HepG2 (cell line): ENCODE measurements at regions not wholly inside any gene's neighbourhood (a gene's known extent, or its start where the extent isn't known, plus 50 kb on each side); places are given as distances from the start of the nearest gene placed in this dataset.

Source experiments
- ATAC-seq: fragments of 200-7000 bp; cut with Tn5 transposase; 3 replicates; pipeline ENCODE4 v1.9.1; 2020; ENCODE audit warnings: mild to moderate bottlenecking, moderate library complexity
- BruUV-seq: library from RNA; stranded (reverse); fragments of 400-500 nt; replicated peaks from 2 replicates; lab custom pipeline; 2021; lab: Mats Ljungman, UMichigan
- CTCF ChIA-PET: fragments of 300-600 bp; formaldehyde crosslinking; extraction: SDS; loops from one replicate; lab custom pipeline; 2021; ENCODE audit warnings: low total read pairs, inconsistent platforms, low intra/inter-chr PET ratio; lab: Yijun Ruan, JAX
- POLR2A ChIA-PET: fragments of 350-600 bp; sonication (Branson Sonifier 250); formaldehyde crosslinking; loops from one replicate; lab custom pipeline; 2020; ENCODE audit warnings: antibody characterized with exemption, inconsistent platforms; lab: Yijun Ruan, JAX
- DNase-seq: peaks from one replicate; pipeline ENCODE4 v3.0.0-alpha.2; 2015; ENCODE audit warnings: low spot score
- FAIRE-seq: peaks from 3 replicates; lab custom pipeline; 2011; peaks lifted over from hg19 to GRCh38; lab: Jason Lieb, UNC
- H2AFZ ChIP-seq: one replicate; pipeline ENCODE4 v1.6.1; 2011; ENCODE audit warnings: low read length, inconsistent platforms
- H3K27ac ChIP-seq: fragments of 300-600 bp; 3 replicates; pipeline ENCODE4 v1.8.0; 2011; ENCODE audit warnings: mixed run types, mild to moderate bottlenecking, mixed read lengths, low read length, inconsistent platforms; ENCODE audit not compliant: insufficient read depth; ENCODE audit errors: extremely low read length
- H3K27me3 ChIP-seq, 2 experiments: fragments of 200-600 bp in 1 of 2; 2 replicates in 1 of 2; 3 replicates in 1 of 2; pipeline versions ENCODE4 v1.6.0 to v1.8.0; 2011; ENCODE audit warnings: low read length in 2 of 2, mild to moderate bottlenecking in 2 of 2, moderate library complexity in 2 of 2, inconsistent platforms in 1 of 2; ENCODE audit not compliant: insufficient read depth in 2 of 2, control insufficient read depth in 1 of 2
- H3K36me3 ChIP-seq, 2 experiments: fragments of 200-600 bp in 1 of 2; replicated peaks in 1 of 2; 2 replicates in 1 of 2; 3 replicates in 1 of 2; pipeline versions ENCODE4 v1.5.1 to v1.8.0; 2011; ENCODE audit warnings: low read length in 2 of 2, inconsistent platforms in 1 of 2; ENCODE audit not compliant: insufficient read depth in 2 of 2, control insufficient read depth in 1 of 2
- H3K4me1 ChIP-seq: 2 replicates; pipeline ENCODE4 v1.5.1; 2012; ENCODE audit warnings: low read length, inconsistent platforms; ENCODE audit not compliant: insufficient read depth
- H3K4me2 ChIP-seq: 2 replicates; pipeline ENCODE4 v1.6.0; 2011; ENCODE audit warnings: low read depth, low read length, inconsistent platforms
- H3K4me3 ChIP-seq, 3 experiments: fragments of 200-600 bp in 1 of 3; sonication (generic), shearing (Covaris generic) in 1 of 3; replicated peaks in 1 of 3; 2 replicates each; pipeline ENCODE4 v1.5.1; 2011 to 2016; ENCODE audit warnings: low read length in 3 of 3, inconsistent platforms in 2 of 3, low read depth in 2 of 3, mild to moderate bottlenecking in 2 of 3, control low read depth in 1 of 3, mixed read lengths in 1 of 3; ENCODE audit not compliant: insufficient read depth in 1 of 3
- H3K79me2 ChIP-seq: one replicate; pipeline ENCODE4 v1.6.1; 2011; ENCODE audit warnings: low read length, inconsistent platforms; ENCODE audit not compliant: insufficient read depth
- H3K9ac ChIP-seq: 2 replicates; pipeline ENCODE4 v1.6.0; 2011; ENCODE audit warnings: mild to moderate bottlenecking, low read depth, low read length, inconsistent platforms; ENCODE audit not compliant: insufficient read depth
- H3K9me3 ChIP-seq: 2 replicates; pipeline ENCODE4 v1.5.1; 2012; ENCODE audit warnings: mild to moderate bottlenecking, low read length
- H4K20me1 ChIP-seq: 2 replicates; pipeline ENCODE4 v1.6.0; 2011; ENCODE audit warnings: inconsistent platforms, mild to moderate bottlenecking, low read length, moderate library complexity; ENCODE audit not compliant: insufficient read depth
- BORCS8-MEF2B ChIP-seq: sonication (generic); formaldehyde crosslinking; IDR thresholded peaks from 2 replicates; pipeline ENCODE4 v1.8.0; 2022; ENCODE audit warnings: mild to moderate bottlenecking, missing genetic modification reagents
- CBX2 ChIP-seq, 2 experiments: fragments of 200-600 bp in 1 of 2; sonication (generic); formaldehyde crosslinking in 1 of 2; IDR thresholded peaks; 2 replicates each; pipeline versions ENCODE4 v1.7.0 to v1.8.1; 2018 to 2022; ENCODE audit warnings: low read depth in 2 of 2, low read length in 1 of 2, mild to moderate bottlenecking in 1 of 2, missing genetic modification reagents in 1 of 2
- LCORL ChIP-seq, 2 experiments: fragments of 450-650 bp in 1 of 2; sonication (generic) in 1 of 2; formaldehyde crosslinking in 1 of 2; IDR thresholded peaks; 2 replicates each; pipeline versions ENCODE4 v1.5.0 to v1.6.1; 2017 to 2020; ENCODE audit warnings: antibody characterized with exemption in 1 of 2, missing genetic modification reagents in 1 of 2
- MED1 ChIP-seq: sonication (generic); formaldehyde crosslinking; IDR thresholded peaks from 2 replicates; pipeline ENCODE4 v1.4.0; 2020; ENCODE audit warnings: missing genetic modification reagents
- MYC ChIP-seq: sonication (generic); formaldehyde crosslinking; IDR thresholded peaks from 2 replicates; pipeline ENCODE4 v1.9.0; 2021; ENCODE audit warnings: missing genetic modification reagents, borderline replicate concordance
- NCOA1 ChIP-seq: sonication (generic); formaldehyde crosslinking; IDR thresholded peaks from 2 replicates; pipeline ENCODE4 v1.9.0; 2021; ENCODE audit warnings: missing genetic modification reagents
- NFE2L1 ChIP-seq: sonication (generic); formaldehyde crosslinking; IDR thresholded peaks from 2 replicates; pipeline ENCODE4 v1.4.0; 2020; ENCODE audit warnings: missing genetic modification reagents, mild to moderate bottlenecking, borderline replicate concordance
- PBX3 ChIP-seq: sonication (generic); formaldehyde crosslinking; IDR thresholded peaks from 2 replicates; pipeline ENCODE4 v1.8.1; 2023; ENCODE audit warnings: missing genetic modification reagents, inconsistent platforms, borderline replicate concordance
- RBAK ChIP-seq: sonication (generic); formaldehyde crosslinking; IDR thresholded peaks from 2 replicates; pipeline ENCODE4 v1.5.1; 2020; ENCODE audit warnings: mild to moderate bottlenecking, missing genetic modification reagents
- RFX5 ChIP-seq: IDR thresholded peaks from 2 replicates; pipeline ENCODE4 v1.6.1; 2011; ENCODE audit warnings: low read depth, low read length, improper control_type of control experiment
- SPEN ChIP-seq: sonication (generic); formaldehyde crosslinking; IDR thresholded peaks from 2 replicates; pipeline ENCODE4 v1.5.1; 2020; ENCODE audit warnings: low read depth, mild to moderate bottlenecking, missing genetic modification reagents
- TGIF2 ChIP-seq: IDR thresholded peaks from 2 replicates; pipeline ENCODE4 v1.6.1; 2016; ENCODE audit warnings: control low read depth, missing compliant biosample characterization
- TOPORS ChIP-seq: sonication (generic); formaldehyde crosslinking; IDR thresholded peaks from 2 replicates; pipeline ENCODE4 v1.8.0; 2023; ENCODE audit warnings: mild to moderate bottlenecking, missing genetic modification reagents
- ZFP36 ChIP-seq: fragments of 150-350 bp; IDR thresholded peaks from 2 replicates; pipeline ENCODE4 v1.6.1; 2018; ENCODE audit warnings: borderline replicate concordance, low read length, low read depth; ENCODE audit not compliant: partially characterized antibody
- ZNF224 ChIP-seq: sonication (generic); formaldehyde crosslinking; IDR thresholded peaks from 2 replicates; pipeline ENCODE4 v1.5.0; 2020; ENCODE audit warnings: mild to moderate bottlenecking, missing genetic modification reagents
- ZNF253 ChIP-seq: sonication (generic); formaldehyde crosslinking; IDR thresholded peaks from 2 replicates; pipeline ENCODE4 v1.8.0; 2022; ENCODE audit warnings: mild to moderate bottlenecking, missing genetic modification reagents, borderline replicate concordance
- ZNF292 ChIP-seq: sonication (generic); formaldehyde crosslinking; IDR thresholded peaks from 2 replicates; pipeline ENCODE4 v1.8.1; 2022; ENCODE audit warnings: mild to moderate bottlenecking, low read depth, missing genetic modification reagents, borderline replicate concordance
- WGBS: methylation state at CpG from one replicate; pipeline ENCODE4 v1.1.6; 2017; ENCODE audit warnings: low lambda C conversion rate; 5-methylcytosine and 5-hydroxymethylcytosine counted together
- in situ Hi-C: cut with HindIII; loops from 2 replicates; pipeline ENCODE4 v1.10.0; 2017; ENCODE audit warnings: low pct_unique_long_range_greater_than_20kb; ENCODE audit not compliant: extremely low pct_ligation_motif_present
- intact Hi-C: fragments of 100-400 bp; cut with micrococcal nuclease; formaldehyde crosslinking; loops from one replicate; pipeline ENCODE4 v1.10.0; 2022; ENCODE audit not compliant: unreplicated experiment
- TF ChIP-seq, protein P1 (sequence below): sonication (generic); formaldehyde crosslinking; IDR thresholded peaks from 2 replicates; pipeline ENCODE4 v1.5.1; 2020; ENCODE audit warnings: mild to moderate bottlenecking, missing genetic modification reagents, borderline replicate concordance

GRCh38 chr9:90965226-90966030 is 163.8 kb downstream of the SYK start:
- intact Hi-C loops (no loop called here), in situ Hi-C loops (no loop called here)
- no peak for FAIRE-seq
- TF ChIP-seq CBX2 (IDR thresholded peaks at IDR 0.05; ENCODE audit: low read depth, low read length) (no peak), CBX2 (CRISPR knock-in tag; IDR thresholded peaks at IDR 0.05; ENCODE audit: low read depth) (no peak), ZNF292 (no peak), BORCS8-MEF2B (CRISPR knock-in tag) (no peak), TOPORS (CRISPR knock-in tag) (no peak), NFE2L1 (CRISPR knock-in tag) (no peak), ZNF224 (CRISPR knock-in tag) (no peak), PBX3 (no peak), SPEN (no peak), RBAK (CRISPR knock-in tag) (no peak), ZNF253 (CRISPR knock-in tag) (no peak), NCOA1 (no peak), TGIF2 (CRISPR knock-in tag) (no peak), LCORL (IDR thresholded peaks at IDR 0.05) (no peak), LCORL (CRISPR knock-in tag; IDR thresholded peaks at IDR 0.05) (no peak), ZFP36 (no peak), MED1 (CRISPR knock-in tag) (no peak), RFX5 (no peak), MYC (CRISPR knock-in tag) (no peak)
- TF ChIP-seq, protein P1, sequence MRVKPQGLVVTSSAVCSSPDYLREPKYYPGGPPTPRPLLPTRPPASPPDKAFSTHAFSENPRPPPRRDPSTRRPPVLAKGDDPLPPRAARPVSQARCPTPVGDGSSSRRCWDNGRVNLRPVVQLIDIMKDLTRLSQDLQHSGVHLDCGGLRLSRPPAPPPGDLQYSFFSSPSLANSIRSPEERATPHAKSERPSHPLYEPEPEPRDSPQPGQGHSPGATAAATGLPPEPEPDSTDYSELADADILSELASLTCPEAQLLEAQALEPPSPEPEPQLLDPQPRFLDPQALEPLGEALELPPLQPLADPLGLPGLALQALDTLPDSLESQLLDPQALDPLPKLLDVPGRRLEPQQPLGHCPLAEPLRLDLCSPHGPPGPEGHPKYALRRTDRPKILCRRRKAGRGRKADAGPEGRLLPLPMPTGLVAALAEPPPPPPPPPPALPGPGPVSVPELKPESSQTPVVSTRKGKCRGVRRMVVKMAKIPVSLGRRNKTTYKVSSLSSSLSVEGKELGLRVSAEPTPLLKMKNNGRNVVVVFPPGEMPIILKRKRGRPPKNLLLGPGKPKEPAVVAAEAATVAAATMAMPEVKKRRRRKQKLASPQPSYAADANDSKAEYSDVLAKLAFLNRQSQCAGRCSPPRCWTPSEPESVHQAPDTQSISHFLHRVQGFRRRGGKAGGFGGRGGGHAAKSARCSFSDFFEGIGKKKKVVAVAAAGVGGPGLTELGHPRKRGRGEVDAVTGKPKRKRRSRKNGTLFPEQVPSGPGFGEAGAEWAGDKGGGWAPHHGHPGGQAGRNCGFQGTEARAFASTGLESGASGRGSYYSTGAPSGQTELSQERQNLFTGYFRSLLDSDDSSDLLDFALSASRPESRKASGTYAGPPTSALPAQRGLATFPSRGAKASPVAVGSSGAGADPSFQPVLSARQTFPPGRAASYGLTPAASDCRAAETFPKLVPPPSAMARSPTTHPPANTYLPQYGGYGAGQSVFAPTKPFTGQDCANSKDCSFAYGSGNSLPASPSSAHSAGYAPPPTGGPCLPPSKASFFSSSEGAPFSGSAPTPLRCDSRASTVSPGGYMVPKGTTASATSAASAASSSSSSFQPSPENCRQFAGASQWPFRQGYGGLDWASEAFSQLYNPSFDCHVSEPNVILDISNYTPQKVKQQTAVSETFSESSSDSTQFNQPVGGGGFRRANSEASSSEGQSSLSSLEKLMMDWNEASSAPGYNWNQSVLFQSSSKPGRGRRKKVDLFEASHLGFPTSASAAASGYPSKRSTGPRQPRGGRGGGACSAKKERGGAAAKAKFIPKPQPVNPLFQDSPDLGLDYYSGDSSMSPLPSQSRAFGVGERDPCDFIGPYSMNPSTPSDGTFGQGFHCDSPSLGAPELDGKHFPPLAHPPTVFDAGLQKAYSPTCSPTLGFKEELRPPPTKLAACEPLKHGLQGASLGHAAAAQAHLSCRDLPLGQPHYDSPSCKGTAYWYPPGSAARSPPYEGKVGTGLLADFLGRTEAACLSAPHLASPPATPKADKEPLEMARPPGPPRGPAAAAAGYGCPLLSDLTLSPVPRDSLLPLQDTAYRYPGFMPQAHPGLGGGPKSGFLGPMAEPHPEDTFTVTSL (CRISPR knock-in tag), result no peak

More at GRCh38 chr9:90965226-90966030, 163.8 kb downstream of the SYK start:
- H3K4me1 ChIP-seq, result no peaks in the 10 kb centered on the region
- DNase-seq (no peak), ATAC-seq (no peak)
- no peaks in the 10 kb centered on the region for H4K20me1 ChIP-seq
- no peaks in the 10 kb centered on the region for H3K9me3 ChIP-seq
- H3K9ac ChIP-seq, result no peak overlapping the region
- H3K36me3 ChIP-seq, result no peaks in the 10 kb centered on the region
- WGBS, result 66% methylated on average over 12 of the region's 12 CpGs
- no peak overlapping the region for H3K27ac ChIP-seq
- POLR2A ChIA-PET, result no interaction called here
- no peak overlapping the region for H3K4me2 ChIP-seq
- CTCF ChIA-PET, result no interaction called here
- no peak overlapping the region for H3K4me3 ChIP-seq
- no peak overlapping the region for H2AFZ ChIP-seq
- H3K27me3 ChIP-seq, result peaks cover 0 to 28% of the 10 kb centered on the region in 2 experiments; a peak in 4 of 5 replicates
- H3K79me2 ChIP-seq, result no peaks in the 10 kb centered on the region
- BruUV-seq, result no TSS peak
